Endodermal cell (in vitro differentiated cells): ENCODE measurements at regions not wholly inside any gene's neighbourhood (a gene's known extent, or its start where the extent isn't known, plus 50 kb on each side); places are given as distances from the start of the nearest gene placed in this dataset.

Experiments used
- DNase-seq: peaks from one replicate; pipeline ENCODE4 v3.0.0-alpha.2; 2017
- H3K27ac ChIP-seq: 2 replicates; pipeline ENCODE4 v1.5.1; 2013; ENCODE audit warnings: mild to moderate bottlenecking, low read depth, low read length, moderate library complexity
- H3K27me3 ChIP-seq: 2 replicates; pipeline ENCODE4 v1.6.1; 2013; ENCODE audit warnings: mild to moderate bottlenecking, low read length, moderate library complexity; ENCODE audit not compliant: insufficient read depth, control insufficient read depth, poor library complexity, severe bottlenecking
- H3K36me3 ChIP-seq: 2 replicates; pipeline ENCODE4 v1.7.0; 2013; ENCODE audit warnings: mild to moderate bottlenecking, low read length, moderate library complexity; ENCODE audit not compliant: control insufficient read depth, insufficient read depth
- H3K4me1 ChIP-seq: one replicate; pipeline ENCODE4 v1.7.0; 2013; ENCODE audit warnings: low read length; ENCODE audit not compliant: control insufficient read depth, insufficient read depth
- H3K4me3 ChIP-seq: 2 replicates; pipeline ENCODE4 v1.5.1; 2013; ENCODE audit warnings: mild to moderate bottlenecking, low read length, moderate library complexity
- H3K9ac ChIP-seq: 2 replicates; pipeline ENCODE4 v1.6.1; 2013; ENCODE audit warnings: mild to moderate bottlenecking, low read length, moderate library complexity; ENCODE audit not compliant: poor library complexity, severe bottlenecking; ENCODE audit errors: extremely low read depth
- H3K9me3 ChIP-seq: 2 replicates; pipeline ENCODE4 v1.6.1; 2013; ENCODE audit warnings: mild to moderate bottlenecking, low read length, moderate library complexity; ENCODE audit not compliant: control insufficient read depth
- H3K27ac Mint-ChIP-seq: 2 replicates; pipeline ENCODE4 v1.8.0; 2020; ENCODE audit warnings: mixed read lengths
- H3K27me3 Mint-ChIP-seq: 2 replicates; pipeline ENCODE4 v1.8.0; 2021; ENCODE audit warnings: mild to moderate bottlenecking, mixed read lengths; ENCODE audit not compliant: insufficient read depth
- H3K36me3 Mint-ChIP-seq: 2 replicates; pipeline ENCODE4 v1.8.0; 2020; ENCODE audit warnings: low read depth, mixed read lengths
- H3K4me1 Mint-ChIP-seq: 2 replicates; pipeline ENCODE4 v1.8.0; 2020; ENCODE audit warnings: mixed read lengths
- H3K4me3 Mint-ChIP-seq: 2 replicates; pipeline ENCODE4 v1.8.0; 2020; ENCODE audit warnings: mild to moderate bottlenecking, moderate library complexity, mixed read lengths
- H3K9me3 Mint-ChIP-seq: 2 replicates; pipeline ENCODE4 v1.8.0; 2020; ENCODE audit warnings: mild to moderate bottlenecking, mixed read lengths
- CTCF ChIP-seq: fragments of 200-600 bp; sonication (generic); conservative IDR thresholded peaks from 2 replicates; pipeline ENCODE4 v1.5.0; 2021; ENCODE audit warnings: antibody characterized with exemption, mild to moderate bottlenecking
- WGBS, 2 experiments: methylation state at CpG; one replicate each; pipeline versions ENCODE4 v1.1.5 to v1.1.7; 2013; ENCODE audit warnings: missing lambda C conversion rate in 2 of 2, mixed read lengths in 1 of 2; ENCODE audit not compliant: insufficient coverage in 1 of 2, insufficient read length in 1 of 2; 5-methylcytosine and 5-hydroxymethylcytosine counted together

- Histone ChIP-seq H3K9ac (no peak overlapping the region), H3K9me3 (peaks cover 15% of the 10 kb centered on the region), H3K4me3 (no peak overlapping the region), H3K27me3 (no peaks in the 10 kb centered on the region), H3K36me3 (no peaks in the 10 kb centered on the region), H3K4me1 (no peaks in the 10 kb centered on the region), H3K27ac (no peak overlapping the region)
- H3K9me3 Mint-ChIP-seq, result peaks cover 12% of the 10 kb centered on the region
- no peak for TF ChIP-seq CTCF
- H3K27ac Mint-ChIP-seq, result no peak overlapping the region
- H3K27me3 Mint-ChIP-seq, result no peaks in the 10 kb centered on the region
- H3K36me3 Mint-ChIP-seq, result peaks cover 6% of the 10 kb centered on the region
- no peaks in the 10 kb centered on the region for H3K4me1 Mint-ChIP-seq
- H3K4me3 Mint-ChIP-seq, result no peak overlapping the region
- WGBS, 2 experiments, result 33 to 83% methylated on average over 1 to 3 of the region's 3 CpGs
- no peak for DNase-seq
Measured at GRCh38 chr3:157574531-157574930, 71.3 kb upstream of the VEPH1 start.

- peaks cover 9% of the 10 kb centered on the region for H3K9me3 ChIP-seq
- Mint-ChIP-seq H3K36me3 (peaks cover 2% of the 10 kb centered on the region), H3K9me3 (peaks cover 6% of the 10 kb centered on the region), H3K27me3 (no peaks in the 10 kb centered on the region), H3K4me3 (no peak overlapping the region), H3K27ac (no peak overlapping the region), H3K4me1 (no peaks in the 10 kb centered on the region)
- no peak overlapping the region for H3K4me3 ChIP-seq
- no peak for DNase-seq
- H3K27ac ChIP-seq, result no peak overlapping the region
- no peaks in the 10 kb centered on the region for H3K4me1 ChIP-seq
- WGBS, 2 experiments, result 89% methylated on average over 1 of the region's 1 CpG; no CpG with 5 or more reads in 1 of the 2 experiments
- H3K36me3 ChIP-seq, result no peaks in the 10 kb centered on the region
- no peaks in the 10 kb centered on the region for H3K27me3 ChIP-seq
- no peak for TF ChIP-seq CTCF
- no peak overlapping the region for H3K9ac ChIP-seq
Measured at GRCh38 chr3:157573780-157574378, 70.7 kb upstream of the VEPH1 start.

GRCh38 chr3:157573281-157573680 lies 70.1 kb upstream of the VEPH1 start:
- H3K4me1 ChIP-seq, result no peaks in the 10 kb centered on the region
- Mint-ChIP-seq H3K9me3 (peaks cover 4% of the 10 kb centered on the region), H3K4me3 (no peak overlapping the region), H3K27me3 (no peaks in the 10 kb centered on the region), H3K27ac (no peak overlapping the region), H3K36me3 (no peaks in the 10 kb centered on the region), H3K4me1 (no peaks in the 10 kb centered on the region)
- WGBS, 2 experiments, result 91% methylated on average over 1 of the region's 1 CpG; no CpG with 5 or more reads in 1 of the 2 experiments
- TF ChIP-seq CTCF, result no peak
- no peak overlapping the region for H3K4me3 ChIP-seq
- H3K36me3 ChIP-seq, result no peaks in the 10 kb centered on the region
- DNase-seq, result no peak
- H3K9me3 ChIP-seq, result peaks cover 5% of the 10 kb centered on the region
- no peaks in the 10 kb centered on the region for H3K27me3 ChIP-seq
- H3K9ac ChIP-seq, result no peak overlapping the region
- H3K27ac ChIP-seq, result no peak overlapping the region
